Retinal pigment epithelial cell (primary cell): ENCODE measurements at regions not wholly inside any gene's neighbourhood (a gene's known extent, or its start where the extent isn't known, plus 50 kb on each side); places are given as distances from the start of the nearest gene placed in this dataset.

Source experiments
- DNase-seq: peaks from one replicate; pipeline ENCODE4 v3.0.0-alpha.2; 2010; ENCODE audit warnings: low read depth
- H3K4me3 ChIP-seq: 2 replicates; pipeline ENCODE4 v1.5.1; 2011; ENCODE audit warnings: mild to moderate bottlenecking, low read length, control low read depth, moderate library complexity
- CTCF ChIP-seq: conservative IDR thresholded peaks from 2 replicates; pipeline ENCODE4 v1.5.1; 2011; ENCODE audit warnings: low read depth, low read length, control low read depth, inconsistent platforms

DNA sequence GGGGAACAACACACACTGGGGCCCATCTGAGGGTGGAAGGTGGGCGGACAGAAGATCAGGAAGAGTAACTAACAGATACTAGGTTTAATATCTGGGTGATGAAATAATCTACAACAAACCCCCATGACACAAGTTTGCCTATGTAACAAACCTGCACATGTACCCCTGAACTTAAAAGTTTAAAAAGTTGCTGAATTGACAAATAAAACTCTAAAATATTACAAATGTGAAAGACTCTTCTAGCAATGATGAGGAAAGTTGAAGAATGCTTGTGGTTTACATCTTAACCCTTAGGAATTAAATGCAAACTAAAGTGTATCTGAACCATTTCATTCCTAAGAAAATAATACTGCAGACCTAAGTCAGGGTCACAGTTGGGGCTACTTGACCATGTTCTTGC lies 525.6 kb upstream of the CAMK1G start:
- TF ChIP-seq CTCF, result no peak

GRCh38 chr1:209059376-209059775 lies 524.1 kb upstream of the CAMK1G start:
- no peak for DNase-seq
- no peak overlapping the region for H3K4me3 ChIP-seq
- TF ChIP-seq CTCF, result no peak

More for the DNA sequence above, 525.6 kb upstream of the CAMK1G start:
- H3K4me3 ChIP-seq, result no peak overlapping the region
- DNase-seq, result no peak

DNA sequence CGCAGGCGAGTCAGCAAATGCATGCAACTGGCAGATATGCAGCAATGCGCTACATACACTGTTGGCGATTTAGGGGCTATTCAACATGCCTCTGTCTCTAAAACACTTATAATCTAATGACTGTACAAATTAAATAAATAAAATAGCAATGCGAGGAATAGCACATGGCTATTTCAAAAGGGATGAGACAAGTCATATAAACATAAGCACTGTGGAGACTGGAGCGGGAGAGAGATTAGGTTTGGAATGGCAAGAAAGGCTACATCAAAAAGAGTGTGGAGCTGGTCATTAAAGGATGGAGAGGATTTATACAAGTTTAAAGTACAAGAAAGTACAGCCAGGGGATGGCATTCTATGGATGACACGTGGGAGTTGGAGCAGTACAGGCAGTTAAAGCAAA lies 523.5 kb upstream of the CAMK1G start:
- DNase-seq, result no peak
- no peak overlapping the region for H3K4me3 ChIP-seq
- TF ChIP-seq CTCF, result no peak

DNA sequence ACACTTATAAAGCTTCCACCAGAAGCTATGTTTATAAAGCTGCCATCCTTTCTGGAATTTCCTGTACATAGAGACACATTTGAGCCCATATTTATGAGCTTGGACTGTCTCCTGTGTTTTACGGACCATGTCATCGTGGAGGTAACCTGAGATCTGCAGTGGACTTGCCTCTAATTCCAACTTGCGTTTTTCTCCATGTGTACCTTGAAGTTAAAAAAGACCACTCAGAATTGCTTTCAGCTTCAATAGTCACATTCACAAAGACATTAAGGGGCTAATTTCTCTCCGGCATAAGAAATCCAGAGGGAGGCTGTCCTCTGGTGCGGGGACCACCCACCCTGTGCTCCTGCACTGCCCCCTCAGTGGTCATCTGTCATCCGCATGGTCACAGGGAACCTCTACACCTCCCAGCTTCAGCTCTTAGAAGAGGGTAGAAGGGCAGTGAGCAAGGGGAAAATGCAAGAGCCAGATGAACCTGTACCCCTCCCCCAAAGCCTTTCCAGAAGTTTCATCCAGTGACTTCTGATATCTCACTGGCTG lies 521.4 kb upstream of the CAMK1G start:
- TF ChIP-seq CTCF, result no peak
- DNase-seq, result no peak
- H3K4me3 ChIP-seq, result no peak overlapping the region

DNA sequence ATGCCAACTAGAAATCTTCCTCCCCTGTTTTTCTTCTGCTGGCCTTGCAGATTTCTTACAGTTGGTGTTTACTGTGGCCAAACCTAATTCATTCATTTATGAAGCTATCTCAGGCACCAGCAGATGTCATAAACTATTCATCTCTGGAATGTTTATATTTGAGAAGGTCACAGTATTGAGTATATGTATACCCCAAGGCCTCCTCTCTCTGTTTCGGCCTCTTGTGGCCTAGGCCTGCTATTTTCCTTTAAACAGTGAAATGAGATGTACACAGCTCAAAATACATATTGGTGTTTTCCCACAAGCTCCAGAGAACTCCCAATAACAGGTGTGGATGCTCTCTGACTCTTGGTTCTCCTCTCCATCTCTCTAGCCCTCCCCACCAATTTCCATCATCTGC lies 520.7 kb upstream of the CAMK1G start:
- no peak for DNase-seq
- TF ChIP-seq CTCF, result no peak
- no peak overlapping the region for H3K4me3 ChIP-seq

DNA sequence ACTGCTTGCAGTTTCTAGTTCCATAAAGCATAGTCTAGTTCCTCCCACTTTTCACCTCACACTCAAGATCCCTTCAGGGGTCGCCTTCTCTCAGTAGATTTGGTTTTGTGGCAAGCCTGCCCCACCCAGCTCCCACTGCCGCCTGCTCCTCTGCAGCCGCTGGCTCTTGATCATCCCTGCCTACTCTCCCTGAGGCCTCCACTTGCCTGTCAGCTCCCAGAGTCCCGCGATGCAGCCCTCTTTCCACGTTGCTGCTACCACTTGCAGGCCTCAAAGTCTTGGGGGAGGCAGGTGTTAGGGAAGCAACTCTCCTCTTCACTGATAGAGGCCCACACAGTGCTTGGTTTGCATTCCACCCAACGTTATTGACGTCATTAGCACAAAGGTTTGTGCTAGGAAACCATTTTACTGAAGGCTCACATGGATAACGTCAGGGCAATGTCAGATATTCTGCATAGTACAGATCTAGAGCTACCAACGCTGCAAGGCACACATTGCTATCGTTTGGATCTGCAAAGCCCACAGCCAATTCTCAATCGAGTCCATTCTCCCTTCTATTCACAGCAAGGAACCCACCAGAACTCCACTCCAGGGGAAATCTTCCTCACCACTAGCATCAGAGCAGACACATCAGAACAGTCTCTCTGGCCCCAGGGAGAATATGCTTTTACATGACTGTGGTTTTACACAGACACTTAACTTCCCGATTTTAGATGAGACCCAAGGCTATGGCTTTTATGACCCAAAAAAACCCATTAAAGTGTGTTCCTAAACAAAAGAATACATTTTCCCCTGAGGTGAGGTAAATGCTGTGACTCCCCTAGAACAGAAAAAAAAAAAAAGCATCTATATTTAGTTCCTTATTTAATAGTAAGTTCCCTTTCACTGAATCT lies 519.5 kb upstream of the CAMK1G start:
- no peak for TF ChIP-seq CTCF
- DNase-seq, result no peak
- H3K4me3 ChIP-seq, result no peak overlapping the region
